Left hindlimb (tissue), 1 donor: ENCODE measurements at regions not wholly inside any gene's neighbourhood (a gene's known extent, or its start where the extent isn't known, plus 50 kb on each side); places are given as distances from the start of the nearest gene placed in this dataset.
"Not testable (repeated sequence)": the region's sequence is repeated elsewhere in the genome, so short reads cannot be mapped to it uniquely, and the experiment has no call there.

Source experiments
- DNase-seq: peaks from one replicate; pipeline ENCODE4 v3.0.0-alpha.2; 2018

DNA sequence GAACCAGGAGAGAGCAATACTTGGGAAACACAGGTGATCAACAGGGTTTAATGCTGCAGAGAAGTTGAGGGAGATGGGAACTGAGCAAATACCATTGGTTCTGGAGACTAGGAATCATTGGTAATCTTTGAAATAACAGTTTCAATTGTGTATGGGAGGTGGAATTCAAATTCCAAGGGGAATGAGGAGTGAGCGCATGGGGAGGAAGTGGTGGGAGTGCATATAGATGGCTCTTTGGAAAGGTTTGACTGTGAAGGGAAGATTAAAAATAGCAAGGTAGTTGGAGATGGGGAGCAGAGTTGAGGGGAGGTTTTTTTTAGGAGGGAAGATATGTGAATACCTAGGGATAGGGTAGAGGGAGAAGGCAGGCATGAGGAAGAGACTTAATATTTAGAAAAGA is 51.1 kb upstream of the ROPN1 start:
- DNase-seq = no peak

DNA sequence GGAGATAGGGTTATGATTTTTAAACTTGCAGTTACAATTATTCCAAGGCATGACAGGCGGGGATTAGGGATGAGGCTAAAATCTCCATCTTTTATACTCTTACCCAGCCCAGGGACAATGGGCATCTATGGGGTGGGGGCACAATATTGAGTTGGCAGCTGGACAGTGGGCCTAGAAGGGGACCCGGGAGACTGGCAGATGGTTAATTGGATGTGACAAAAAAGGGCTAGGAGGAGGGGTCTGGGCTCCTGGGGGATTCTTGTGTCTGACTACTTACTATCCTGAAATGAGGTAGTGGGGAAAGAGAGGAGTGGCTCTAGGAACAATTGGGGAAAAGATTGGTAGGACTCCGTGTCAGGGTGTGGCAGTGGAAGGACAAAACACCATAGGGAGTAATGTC is 53.0 kb upstream of the ROPN1 start:
- no peak for DNase-seq

DNA sequence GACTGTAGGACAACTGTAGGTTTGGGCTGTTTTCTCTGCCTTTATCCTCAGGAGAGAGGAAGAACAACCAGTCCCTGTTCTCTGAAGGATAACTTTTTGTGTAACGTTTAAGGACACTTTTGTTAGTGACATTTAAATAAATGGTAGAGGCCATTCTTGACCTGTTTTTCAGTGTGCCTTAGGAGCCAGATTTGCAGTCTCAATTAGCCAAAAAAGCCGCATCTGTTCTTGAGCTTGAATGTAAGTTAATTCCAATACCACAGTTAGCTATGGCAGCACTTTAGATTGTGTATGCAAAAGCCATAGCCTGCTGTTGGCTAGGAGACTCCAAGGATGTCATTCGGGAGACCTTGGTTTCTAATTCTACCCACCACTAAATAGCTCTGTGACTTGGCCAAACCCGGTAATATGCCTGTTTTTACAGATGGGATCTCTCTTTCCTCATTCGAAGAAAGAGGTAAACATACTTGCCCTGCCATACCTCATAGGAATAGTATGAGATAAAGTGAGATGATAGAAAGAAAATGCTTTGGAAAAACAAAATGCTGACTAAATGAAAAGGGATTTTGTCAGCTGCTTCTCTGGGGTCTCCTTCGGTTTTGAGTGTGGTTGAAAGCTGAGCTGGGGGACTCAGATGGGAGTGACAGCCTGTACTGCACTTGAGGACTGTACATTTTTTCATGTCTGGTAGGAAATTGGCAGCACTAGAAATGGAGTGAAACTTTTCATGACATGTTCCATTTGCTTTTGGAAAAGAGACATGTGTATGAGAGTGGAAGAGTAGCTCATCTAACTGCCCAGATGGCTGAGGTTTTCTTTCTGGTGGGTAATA is 57.3 kb upstream of the ROPN1 start:
- no peak for DNase-seq

DNA sequence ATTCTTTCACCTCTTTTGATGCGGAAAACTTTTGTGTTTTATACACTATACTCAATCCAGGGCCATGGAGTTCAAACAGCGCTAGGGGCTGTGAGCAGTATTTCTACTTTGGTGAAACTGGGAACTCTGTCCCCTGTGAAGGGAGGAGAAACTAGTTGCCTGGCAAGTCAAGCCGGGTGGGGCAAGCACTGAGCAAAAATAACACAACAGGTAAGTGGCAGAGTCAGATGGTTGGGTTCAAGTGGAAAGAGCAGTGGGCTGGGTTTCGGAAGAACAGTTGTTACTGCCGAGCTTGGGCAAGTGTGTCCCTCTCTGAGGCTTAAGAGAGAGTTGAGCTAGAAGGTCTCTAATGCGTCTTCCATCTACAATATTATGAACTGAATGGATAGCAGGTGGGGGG is 59.7 kb upstream of the ROPN1 start:
- no peak for DNase-seq

DNA sequence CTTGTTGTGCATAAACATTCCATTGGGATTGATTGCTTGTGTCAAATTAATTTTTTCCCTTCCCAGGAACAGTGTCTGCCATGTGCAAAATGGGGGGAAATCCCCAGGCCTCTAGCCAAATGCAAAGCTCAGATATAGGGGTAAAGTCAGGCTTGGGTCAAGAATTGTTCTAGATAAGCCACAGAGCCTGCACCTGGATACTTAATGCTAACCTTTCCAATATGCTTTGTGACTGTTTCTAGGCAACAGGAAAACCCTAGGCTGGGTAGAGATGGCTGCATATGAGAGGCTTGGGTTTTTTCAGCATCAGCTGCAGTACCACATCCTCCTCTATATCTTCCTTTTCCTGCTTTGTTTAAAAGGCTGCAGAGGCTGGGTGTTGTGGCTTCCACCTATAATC is 61.9 kb upstream of the ROPN1 start:
- DNase-seq = no peak

DNA sequence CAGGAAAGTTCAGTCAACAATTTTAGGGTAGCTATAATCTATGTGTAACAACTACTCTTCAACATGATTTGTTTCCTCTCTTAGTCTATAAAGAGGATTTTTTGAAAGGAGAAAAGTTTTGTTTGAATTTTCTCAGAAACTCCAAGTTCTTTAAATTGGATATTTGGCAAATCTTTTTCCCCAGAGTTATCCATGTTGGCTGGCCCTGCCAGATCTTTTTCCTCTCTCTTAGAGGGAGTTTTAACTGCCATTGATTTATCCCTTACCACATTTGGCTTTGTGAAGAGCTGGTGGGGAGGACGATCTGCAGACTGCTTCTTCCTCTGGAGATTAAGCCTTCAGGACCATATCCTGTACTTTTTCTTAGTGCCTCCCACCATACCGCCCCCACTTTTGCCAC is 64.9 kb upstream of the ROPN1 start:
- DNase-seq = no peak

DNA sequence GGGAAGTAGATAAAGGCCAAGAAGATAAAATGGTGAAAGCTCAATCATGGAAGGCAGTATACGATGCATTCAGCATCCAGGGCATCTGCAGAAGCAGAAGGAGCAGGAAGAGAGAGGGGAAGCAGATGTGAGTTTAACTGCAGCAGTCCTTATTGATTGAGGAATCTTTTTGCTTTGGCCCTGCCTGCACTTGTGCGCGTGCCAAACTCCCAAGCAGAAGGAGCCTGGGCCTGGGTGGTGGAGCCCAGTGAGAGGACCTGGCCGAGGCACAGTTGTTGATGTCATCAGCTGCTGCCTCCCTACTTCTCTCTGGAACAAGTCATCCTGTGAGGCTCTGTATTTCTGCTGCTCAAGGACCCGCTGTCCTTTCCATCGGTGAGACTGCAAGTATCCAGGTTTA is 65.5 kb upstream of the ROPN1 start:
- peak; percentile 46 for DNase-seq

DNA sequence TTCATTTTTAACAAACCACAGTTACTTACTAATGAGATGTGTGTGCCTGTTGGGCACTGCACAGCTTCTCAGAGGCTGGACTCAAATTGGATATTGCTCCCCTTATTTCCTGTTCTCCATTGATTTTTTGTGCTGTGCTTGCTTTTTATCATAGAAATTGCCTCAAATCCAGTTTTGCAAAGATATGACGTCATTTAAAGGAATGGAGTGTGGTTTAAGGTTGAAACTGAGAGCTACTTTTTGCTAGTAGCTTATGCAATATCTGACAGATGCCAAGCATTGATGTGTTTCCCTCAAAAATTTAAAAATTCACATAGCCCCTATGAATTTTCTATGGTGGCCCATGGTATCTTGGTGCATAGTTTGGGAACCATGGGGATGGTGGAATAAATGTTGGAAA is 67.7 kb upstream of the ROPN1 start:
- DNase-seq = no peak

DNA sequence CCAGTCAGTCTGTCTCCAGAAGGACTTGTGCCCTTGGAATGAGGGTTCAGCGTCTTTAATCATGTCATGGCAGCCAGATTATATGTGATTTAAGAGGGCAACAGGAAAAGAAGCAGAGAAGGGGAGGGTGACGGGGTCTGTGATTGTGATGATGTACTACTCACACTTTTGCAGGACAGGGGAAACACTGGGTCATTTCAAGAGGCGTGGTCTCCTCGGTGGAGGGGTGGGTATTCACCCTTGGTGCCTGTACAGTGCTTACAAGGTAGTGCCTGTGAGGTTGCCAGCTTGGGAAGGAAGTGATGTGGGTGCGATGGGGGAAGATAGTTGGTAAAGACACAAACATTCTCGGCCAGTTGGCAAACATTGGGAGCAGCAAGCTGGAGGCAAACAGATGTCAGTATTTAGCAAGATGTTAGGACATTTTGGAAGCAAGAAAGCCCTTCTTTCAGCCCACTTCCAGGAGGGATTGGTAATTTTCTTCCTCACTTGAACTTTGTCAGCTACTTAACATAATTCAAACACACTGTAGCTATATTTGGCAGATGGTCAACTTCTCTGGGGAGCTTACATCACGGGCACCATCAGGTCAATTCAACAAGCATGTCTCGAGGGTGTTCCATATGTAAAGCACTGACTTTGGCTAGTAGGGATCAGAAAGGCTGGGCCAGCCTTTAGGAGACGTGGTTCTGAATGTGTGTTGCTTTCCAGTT is 71.4 kb upstream of the ROPN1 start:
- peak; percentile 62 for DNase-seq

DNA sequence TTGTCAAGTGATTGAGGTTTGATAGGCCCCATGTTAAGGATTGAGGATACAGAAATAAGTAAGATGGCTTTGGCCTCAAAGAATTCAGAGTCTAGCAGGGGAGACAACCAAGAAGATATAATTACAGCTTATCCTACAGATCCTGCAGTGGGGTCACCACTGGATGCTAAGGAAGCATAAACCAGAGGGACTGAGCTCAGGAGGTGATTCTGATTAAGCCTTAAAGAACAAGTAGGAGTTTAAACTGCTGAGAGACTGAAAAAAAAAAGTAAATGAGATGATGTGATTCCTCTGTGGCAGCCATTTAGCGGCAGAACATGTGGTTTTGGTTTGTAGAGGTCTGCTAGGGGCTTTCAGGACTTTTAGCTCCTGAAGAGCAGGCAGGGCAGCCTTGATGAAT is 72.1 kb upstream of the ROPN1 start:
- no peak for DNase-seq

DNA sequence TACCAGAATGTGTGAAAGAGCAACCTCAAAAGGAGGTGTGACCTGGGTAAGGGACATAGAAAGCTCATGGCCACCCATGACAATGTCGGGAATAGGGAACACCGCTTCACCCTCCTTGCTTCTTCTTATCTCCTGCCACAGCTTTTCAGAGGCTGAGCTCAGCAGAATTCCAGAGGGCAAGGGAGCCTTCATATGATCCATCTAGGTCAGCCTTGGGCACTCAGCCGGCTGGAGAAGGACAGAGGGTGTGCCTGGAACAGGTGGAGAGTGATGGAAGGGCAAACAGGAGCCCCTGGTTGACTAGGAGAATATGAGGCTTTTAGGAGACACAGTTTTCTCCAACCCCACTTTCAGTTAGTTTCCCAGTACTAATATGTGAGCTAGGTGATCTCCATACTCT is 74.6 kb upstream of the ROPN1 start:
- not testable (repeated sequence) for DNase-seq

DNA sequence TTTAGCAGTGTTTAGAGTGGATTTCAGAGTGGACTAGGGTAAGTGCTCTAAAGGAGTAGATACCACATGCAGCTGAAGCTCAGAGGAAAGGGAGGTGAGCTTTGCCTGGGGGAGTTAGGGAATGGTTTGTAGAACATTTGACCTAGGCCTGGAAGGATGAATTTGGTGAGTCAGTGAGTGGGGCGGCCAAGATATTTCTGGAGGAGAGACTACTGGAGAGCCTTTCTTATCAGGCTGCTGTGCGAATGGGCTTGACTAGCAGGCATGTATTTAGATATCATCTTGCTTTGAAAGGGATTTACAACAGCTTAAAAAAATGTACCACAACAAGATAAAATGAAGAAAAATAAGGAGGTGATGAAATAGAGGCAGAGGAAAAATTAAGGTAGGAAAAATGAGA is 77.8 kb upstream of the ROPN1 start:
- DNase-seq = not testable (repeated sequence)

DNA sequence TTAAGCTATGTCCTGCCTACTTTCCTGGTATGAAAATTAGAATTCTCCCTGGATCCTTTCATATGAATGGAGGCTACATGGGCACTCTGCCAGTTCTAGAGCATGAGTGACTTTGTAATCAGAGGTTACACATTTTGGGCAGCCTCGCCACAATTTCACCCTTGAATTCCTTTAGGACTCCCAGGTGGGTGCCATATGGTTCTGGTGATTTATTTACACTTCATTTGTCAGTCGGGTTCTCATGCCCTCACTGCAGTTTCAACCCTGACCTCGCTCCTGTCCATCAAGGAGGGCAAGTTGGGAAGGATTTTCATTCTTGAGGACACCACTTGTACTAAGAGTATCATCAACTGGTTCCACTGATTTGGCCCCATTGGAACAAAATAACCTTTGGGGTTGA is 83.2 kb upstream of the ROPN1 start:
- DNase-seq = not testable (repeated sequence)

DNA sequence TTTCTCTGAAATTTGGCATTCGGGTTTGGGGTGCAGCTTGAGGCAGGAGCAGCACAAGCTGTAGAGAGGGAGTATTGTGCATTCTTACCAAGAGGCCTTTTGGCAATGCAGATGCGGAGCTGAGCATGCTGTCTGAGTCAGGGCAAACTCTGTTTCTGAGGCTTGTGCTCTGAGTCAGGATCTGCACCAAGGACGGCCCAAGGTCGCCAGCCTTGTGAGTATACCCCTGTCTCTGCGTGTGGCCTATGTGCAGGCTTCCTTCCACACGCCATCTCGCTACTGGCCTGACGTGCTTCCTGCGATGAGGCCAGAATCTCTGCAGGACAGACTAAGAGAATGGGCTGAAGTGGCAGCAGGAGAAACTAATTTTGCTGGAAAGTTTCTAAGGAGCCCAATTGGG is 83.8 kb upstream of the ROPN1 start:
- no peak for DNase-seq

DNA sequence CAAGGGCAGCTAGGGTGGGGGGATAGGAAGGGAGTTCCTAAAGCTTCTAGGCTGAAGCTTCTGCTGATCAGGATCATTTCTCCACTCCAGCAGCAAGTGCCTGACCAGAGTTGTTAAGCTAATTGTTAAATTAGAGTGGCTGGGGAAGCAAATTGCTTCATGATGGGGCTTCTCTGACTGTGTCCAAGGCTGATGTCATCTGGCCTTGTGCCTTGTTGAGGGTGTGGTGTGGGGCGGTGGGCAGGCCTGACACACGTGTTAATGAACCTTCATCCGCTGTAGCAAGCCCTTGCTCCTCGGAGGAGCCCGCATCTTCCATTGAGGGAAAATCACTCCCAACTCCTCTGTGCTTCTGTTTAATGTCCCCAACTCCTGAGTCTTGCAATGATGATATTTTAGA is 84.3 kb upstream of the ROPN1 start:
- DNase-seq = no peak

DNA sequence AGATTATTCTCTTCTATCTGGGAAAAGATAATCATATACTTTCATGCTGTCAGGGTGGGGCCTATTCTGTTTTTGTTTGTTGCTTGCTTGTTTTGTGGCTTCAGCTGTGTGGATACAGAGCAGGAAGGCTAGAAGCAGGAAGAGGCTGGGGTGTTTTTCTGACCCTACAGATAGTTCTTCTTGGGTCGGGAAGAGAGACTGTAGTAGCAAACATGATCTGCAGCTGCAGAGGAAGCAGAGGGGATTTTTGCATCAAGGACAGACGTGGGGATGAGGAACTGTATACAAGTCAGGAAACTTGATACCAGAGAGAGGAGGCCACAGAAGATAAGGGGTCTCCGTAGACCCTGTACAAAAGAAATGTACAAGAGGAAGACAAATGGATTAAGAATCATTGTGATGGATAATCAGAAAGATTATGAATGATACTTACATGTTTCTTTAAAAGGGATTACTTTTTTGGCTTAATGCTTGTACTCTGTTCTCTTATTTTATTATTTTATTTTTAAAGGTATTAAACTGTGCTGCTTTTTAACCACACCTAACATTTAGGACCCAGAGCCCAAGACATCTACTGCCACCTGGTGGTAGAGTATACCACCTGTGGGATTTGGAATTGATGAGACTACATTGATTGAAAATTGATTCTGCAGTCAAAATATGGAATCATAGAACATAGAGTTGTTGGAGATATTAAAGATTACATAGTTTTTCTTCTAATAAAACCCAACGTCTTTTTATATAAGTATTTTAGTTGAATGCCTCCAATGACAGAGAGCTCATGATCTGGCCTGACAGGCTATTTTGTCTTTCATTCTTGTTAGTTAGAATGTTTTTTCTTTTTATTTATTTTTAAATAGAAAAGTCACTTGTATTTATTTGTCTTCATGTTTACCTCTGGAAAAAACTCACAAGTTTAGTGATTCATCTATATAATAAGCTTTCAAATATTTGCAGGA is 87.3 kb upstream of the ROPN1 start:
- DNase-seq = no peak

DNA sequence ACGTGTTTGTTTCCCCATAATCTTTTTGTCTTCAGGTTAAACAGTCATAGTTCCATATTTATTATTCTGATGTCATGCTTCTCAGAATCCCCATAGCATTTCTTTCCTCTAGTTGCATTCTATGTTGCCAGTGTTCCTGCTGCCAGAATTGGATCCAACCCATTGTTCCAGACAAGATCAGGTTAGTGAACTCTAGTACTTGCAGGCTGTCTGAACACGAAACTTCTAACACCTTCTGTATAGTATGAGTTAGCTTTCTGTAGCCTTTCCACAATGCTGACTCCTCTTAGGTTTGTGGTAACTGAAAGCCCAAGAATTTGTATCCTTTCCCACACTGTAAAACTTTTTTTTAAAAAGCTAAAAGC is 88.0 kb upstream of the ROPN1 start:
- no peak for DNase-seq

DNA sequence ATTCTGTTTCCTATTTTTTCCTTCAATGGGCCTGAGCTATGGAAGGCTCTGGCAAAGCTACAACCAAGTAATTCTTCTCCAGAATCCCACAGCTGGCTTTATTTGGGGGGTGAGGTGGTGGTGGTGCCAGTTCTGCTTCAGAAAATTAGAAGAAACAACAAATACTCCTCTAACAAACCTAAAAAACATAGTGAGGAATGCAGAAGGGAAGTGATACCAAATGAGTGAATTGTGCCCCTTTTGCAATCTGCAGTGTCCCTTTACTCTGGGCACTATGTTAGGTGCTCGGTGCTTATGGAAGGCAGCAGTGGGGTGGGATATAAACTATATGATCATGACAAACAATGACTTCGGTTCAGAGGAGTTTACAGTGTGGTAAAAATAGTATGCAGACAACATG is 90.4 kb upstream of the ROPN1 start:
- no peak for DNase-seq

DNA sequence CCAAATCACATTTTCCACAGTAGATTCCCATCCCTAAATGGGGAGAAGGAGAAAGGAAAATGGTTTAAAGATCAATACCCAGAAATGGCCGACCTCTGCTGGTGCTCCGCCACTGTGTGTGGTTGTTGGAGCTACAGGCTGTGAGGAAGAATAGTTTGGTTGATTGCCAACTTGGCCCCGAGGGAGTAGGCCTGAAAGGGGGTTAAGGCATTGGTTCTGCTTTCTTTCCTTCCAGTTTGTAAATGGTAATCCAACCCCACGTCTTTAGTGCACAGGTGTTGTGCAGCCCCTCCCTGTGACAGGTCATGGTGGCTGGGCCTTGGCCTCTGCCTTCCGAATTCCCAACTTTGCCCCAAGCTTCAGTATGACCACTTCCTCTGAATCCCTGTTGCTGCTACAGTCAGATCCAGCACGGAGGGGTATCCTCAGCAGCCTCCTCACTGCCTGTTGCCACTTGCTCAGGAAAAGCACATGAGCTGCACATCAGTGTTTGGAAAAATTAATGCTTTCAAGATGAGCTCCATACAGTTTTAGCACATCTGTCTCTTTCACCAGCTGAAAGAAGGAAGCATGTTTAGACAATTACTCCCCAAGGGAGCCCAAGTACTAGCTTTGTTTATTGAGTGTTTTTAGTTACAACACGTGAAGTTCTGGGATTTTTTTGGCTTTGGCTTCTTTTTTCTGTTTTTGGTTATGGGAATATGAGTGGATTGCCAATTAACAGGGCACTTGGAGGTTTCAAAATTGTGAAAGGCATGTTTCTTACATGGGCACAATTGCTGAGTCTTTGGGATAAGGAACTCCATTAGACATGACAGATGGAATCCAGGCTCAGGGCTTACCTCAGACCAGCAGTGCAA is 92.3 kb upstream of the ROPN1 start:
- peak; percentile 48 for DNase-seq

DNA sequence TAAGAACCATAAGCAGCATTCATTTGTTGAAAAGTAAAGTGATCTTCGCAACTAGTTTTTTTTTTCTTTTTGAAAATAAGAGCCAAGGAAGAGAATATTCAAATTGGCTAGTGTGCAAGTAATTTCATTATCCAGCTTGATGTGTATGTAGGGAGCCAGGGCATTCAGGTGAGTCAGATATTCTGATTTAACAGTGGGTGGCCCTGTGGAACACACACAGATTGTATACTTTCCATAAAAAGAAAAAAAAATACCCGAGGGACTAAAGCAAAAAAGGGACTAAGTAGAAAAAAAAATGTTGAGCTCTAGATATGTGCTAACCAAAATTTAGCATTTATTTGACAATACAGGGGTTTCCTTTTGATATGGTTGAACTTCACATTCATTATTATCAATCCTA is 96.9 kb upstream of the ROPN1 start:
- DNase-seq = no peak

DNA sequence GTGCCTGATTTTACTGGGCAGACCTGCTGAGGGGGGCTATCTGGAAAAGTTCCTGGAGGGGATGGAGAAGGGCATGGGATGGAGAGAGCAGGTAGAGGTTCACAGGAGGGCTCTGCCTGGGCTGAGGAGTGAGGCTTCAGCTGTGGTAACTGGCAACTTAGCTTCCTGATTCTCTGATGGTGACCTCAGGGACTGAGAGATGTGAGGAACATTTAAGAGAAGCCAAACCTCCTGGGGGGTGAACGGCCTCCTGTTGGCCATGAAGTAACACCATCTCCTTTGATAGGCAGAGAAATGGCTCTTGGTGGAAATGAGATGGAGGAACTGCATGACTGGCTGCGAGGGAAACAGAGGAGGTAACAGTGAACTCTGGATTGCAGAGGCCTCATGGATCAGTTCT is 97.3 kb upstream of the ROPN1 start:
- no peak for DNase-seq

DNA sequence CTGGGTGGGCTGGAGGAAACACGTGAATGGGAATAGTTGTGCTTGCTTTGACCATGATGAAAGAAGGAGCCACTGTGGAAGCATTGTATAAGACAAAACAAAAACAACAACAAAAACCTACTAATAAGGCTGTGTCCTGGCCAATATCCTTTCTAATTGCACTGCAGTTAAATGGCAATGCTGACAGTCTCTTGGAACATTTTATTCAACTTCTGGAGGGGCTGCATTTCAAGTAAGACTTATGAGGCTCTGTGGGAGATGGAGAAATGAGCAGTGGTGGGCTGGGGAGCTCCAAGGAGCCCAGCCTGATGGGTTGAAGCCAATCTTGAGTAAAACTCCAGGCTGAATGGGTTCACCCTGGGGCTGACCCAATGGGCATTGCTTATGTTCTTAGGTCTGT is 99.8 kb upstream of the ROPN1 start:
- no peak for DNase-seq

DNA sequence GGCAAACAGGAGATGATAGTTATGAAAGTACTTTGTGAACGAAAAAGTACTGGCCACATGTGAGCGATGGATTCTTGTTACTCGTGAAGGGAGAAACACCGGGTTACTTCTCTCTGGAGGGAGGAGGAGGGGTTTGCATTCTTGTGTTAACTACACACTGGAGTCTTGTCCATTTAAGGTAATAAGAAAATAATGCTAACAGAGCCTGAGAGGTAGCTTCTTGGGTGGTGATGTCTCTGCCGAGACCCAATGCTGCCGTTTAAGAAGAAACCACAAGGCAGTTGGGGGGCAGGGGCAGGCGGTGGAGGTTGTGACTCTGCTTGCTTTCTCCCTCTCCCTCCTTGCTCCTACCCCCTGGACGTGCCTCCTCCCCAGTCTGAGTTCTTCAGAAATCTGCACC is 100.9 kb upstream of the ROPN1 start:
- DNase-seq = no peak
